Hepatocyte (in vitro differentiated cells): ENCODE measurements at regions not wholly inside any gene's neighbourhood (a gene's known extent, or its start where the extent isn't known, plus 50 kb on each side); places are given as distances from the start of the nearest gene placed in this dataset.

Experiments
- DNase-seq: peaks from one replicate; pipeline ENCODE4 v3.0.0-alpha.2; 2016; ENCODE audit warnings: low spot score
- H2AFZ ChIP-seq: fragments of 200-600 bp; sonication (generic); 2 replicates; pipeline ENCODE4 v1.6.0; 2016; ENCODE audit warnings: antibody characterized with exemption, mild to moderate bottlenecking
- H3K27ac ChIP-seq: fragments of 200-600 bp; sonication (generic); 2 replicates; pipeline ENCODE4 v1.5.1; 2016; ENCODE audit warnings: mild to moderate bottlenecking
- H3K27me3 ChIP-seq: fragments of 200-600 bp; sonication (generic); 2 replicates; pipeline ENCODE4 v1.6.1; 2016
- H3K36me3 ChIP-seq: fragments of 200-600 bp; sonication (generic); replicated peaks from 2 replicates; pipeline ENCODE4 v1.5.1; 2016; ENCODE audit warnings: low read depth; ENCODE audit not compliant: insufficient read depth
- H3K4me1 ChIP-seq: fragments of 200-600 bp; sonication (generic); 2 replicates; pipeline ENCODE4 v1.5.1; 2016; ENCODE audit warnings: mild to moderate bottlenecking, moderate library complexity; ENCODE audit not compliant: insufficient read depth
- H3K4me2 ChIP-seq: fragments of 200-600 bp; sonication (generic); 2 replicates; pipeline ENCODE4 v1.6.0; 2016
- H3K4me3 ChIP-seq: fragments of 200-600 bp; sonication (generic); 2 replicates; pipeline ENCODE4 v1.5.1; 2016; ENCODE audit warnings: mild to moderate bottlenecking
- H3K79me2 ChIP-seq: fragments of 200-600 bp; sonication (generic); 2 replicates; pipeline ENCODE4 v1.6.0; 2017; ENCODE audit warnings: mild to moderate bottlenecking
- H3K9me2 ChIP-seq: fragments of 200-600 bp; sonication (generic); replicated peaks from 2 replicates; pipeline ENCODE4 v1.6.0; 2017; ENCODE audit warnings: mild to moderate bottlenecking; ENCODE audit not compliant: insufficient read depth
- H3K9me3 ChIP-seq: fragments of 200-600 bp; sonication (generic); 2 replicates; pipeline ENCODE4 v1.5.1; 2016; ENCODE audit warnings: low read depth, mild to moderate bottlenecking
- H4K20me1 ChIP-seq: fragments of 200-600 bp; sonication (generic); 2 replicates; pipeline ENCODE4 v1.6.0; 2016; ENCODE audit warnings: mild to moderate bottlenecking; ENCODE audit not compliant: insufficient read depth, poor library complexity, severe bottlenecking
- EZH2 ChIP-seq: fragments of 200-600 bp; sonication (generic); IDR thresholded peaks from 2 replicates; pipeline ENCODE4 v1.6.1; 2016; ENCODE audit warnings: antibody characterized with exemption, mild to moderate bottlenecking, borderline replicate concordance
- EZH2phosphoT487 ChIP-seq: fragments of 200-600 bp; sonication (generic); IDR thresholded peaks from one replicate; pipeline ENCODE4 v1.6.1; 2018; ENCODE audit warnings: antibody characterized with exemption, mild to moderate bottlenecking, low read depth, moderate library complexity; ENCODE audit not compliant: unreplicated experiment, severe bottlenecking
- WGBS: methylation state at CpG from one replicate; pipeline ENCODE4 v1.1.6; 2016; ENCODE audit warnings: low lambda C conversion rate; ENCODE audit errors: missing lambda C conversion rate; 5-methylcytosine and 5-hydroxymethylcytosine counted together
- TF ChIP-seq, protein P1 (sequence below): fragments of 200-600 bp; sonication (generic); IDR thresholded peaks from 2 replicates; pipeline ENCODE4 v1.5.1; 2016; ENCODE audit warnings: antibody characterized with exemption, mild to moderate bottlenecking; ENCODE audit not compliant: poor library complexity

DNA sequence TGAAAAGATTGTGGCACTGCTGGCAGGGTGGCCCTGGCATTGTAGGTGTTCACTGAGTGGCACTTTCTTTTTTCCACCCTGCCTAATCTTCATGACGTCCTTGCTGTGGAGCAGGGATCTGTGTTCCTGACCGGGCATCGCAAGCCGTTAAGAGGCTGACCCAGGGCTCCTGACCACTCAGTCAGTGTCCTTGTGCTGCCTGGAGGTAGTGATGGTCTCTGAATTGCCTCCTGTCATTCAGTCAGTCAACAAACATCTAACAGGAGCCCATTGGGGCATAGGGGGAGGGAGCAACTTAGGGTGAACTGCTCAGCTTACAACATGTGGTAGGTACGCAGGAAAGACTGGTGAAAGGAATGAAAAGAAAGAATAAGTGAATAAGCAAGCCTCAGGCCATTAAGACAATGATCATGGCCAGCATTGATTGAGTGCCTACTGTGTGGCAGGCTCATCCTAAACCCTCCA, 152.0 kb downstream of the CEBPB start:
- Histone ChIP-seq H3K36me3 (no peaks in the 10 kb centered on the region), H3K4me1 (peaks cover 15% of the 10 kb centered on the region), H3K9me3 (no peaks in the 10 kb centered on the region), H2AFZ (no peak overlapping the region), H3K9me2 (no peaks in the 10 kb centered on the region), H4K20me1 (no peaks in the 10 kb centered on the region), H3K79me2 (no peaks in the 10 kb centered on the region), H3K4me3 (no peak overlapping the region), H3K27ac (no peak overlapping the region), H3K27me3 (no peaks in the 10 kb centered on the region), H3K4me2 (no peak overlapping the region)
- DNase-seq, result no peak
- 84% methylated on average over 5 of the region's 5 CpGs for WGBS
- TF ChIP-seq EZH2phosphoT487, result no peak
- TF ChIP-seq EZH2, result no peak
- TF ChIP-seq, protein P1, sequence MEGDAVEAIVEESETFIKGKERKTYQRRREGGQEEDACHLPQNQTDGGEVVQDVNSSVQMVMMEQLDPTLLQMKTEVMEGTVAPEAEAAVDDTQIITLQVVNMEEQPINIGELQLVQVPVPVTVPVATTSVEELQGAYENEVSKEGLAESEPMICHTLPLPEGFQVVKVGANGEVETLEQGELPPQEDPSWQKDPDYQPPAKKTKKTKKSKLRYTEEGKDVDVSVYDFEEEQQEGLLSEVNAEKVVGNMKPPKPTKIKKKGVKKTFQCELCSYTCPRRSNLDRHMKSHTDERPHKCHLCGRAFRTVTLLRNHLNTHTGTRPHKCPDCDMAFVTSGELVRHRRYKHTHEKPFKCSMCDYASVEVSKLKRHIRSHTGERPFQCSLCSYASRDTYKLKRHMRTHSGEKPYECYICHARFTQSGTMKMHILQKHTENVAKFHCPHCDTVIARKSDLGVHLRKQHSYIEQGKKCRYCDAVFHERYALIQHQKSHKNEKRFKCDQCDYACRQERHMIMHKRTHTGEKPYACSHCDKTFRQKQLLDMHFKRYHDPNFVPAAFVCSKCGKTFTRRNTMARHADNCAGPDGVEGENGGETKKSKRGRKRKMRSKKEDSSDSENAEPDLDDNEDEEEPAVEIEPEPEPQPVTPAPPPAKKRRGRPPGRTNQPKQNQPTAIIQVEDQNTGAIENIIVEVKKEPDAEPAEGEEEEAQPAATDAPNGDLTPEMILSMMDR, result no peak

DNA sequence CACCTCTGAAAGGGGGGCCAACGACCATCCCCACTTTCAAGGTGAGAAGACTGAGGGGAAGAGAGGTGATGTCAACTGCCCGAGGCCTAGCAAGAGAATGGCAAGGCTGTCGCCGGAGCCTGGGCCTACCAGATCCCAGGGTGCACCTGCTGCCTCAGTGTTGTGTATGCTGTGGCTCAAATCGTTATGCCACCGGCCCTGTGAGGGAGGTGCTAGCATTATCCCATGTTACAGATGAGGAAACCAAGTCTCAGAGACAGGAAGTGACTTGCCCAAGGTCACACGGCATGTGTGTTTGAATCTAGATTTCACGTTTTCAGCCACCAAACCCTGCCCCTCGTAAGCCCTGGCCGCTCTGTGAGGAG, 152.5 kb downstream of the CEBPB start:
- DNase-seq, result no peak
- Histone ChIP-seq H3K4me2 (no peak overlapping the region), H3K9me2 (no peaks in the 10 kb centered on the region), H3K27ac (no peak overlapping the region), H3K79me2 (no peaks in the 10 kb centered on the region), H3K9me3 (no peaks in the 10 kb centered on the region), H3K4me1 (peaks cover 15% of the 10 kb centered on the region), H3K27me3 (no peaks in the 10 kb centered on the region), H3K36me3 (no peaks in the 10 kb centered on the region), H2AFZ (no peak overlapping the region), H3K4me3 (no peak overlapping the region), H4K20me1 (no peaks in the 10 kb centered on the region)
- 93% methylated on average over 10 of the region's 10 CpGs for WGBS
- TF ChIP-seq EZH2phosphoT487 (no peak), EZH2 (no peak)
- TF ChIP-seq, protein P1, result no peak

- no peaks in the 10 kb centered on the region for H3K27me3 ChIP-seq
- no peak overlapping the region for H3K4me2 ChIP-seq
- no peaks in the 10 kb centered on the region for H3K9me2 ChIP-seq
- H3K27ac ChIP-seq, result no peak overlapping the region
- no peaks in the 10 kb centered on the region for H4K20me1 ChIP-seq
- 92% methylated on average over 20 of the region's 25 CpGs for WGBS
- H3K9me3 ChIP-seq, result no peaks in the 10 kb centered on the region
- H2AFZ ChIP-seq, result no peak overlapping the region
- DNase-seq, result no peak
- no peaks in the 10 kb centered on the region for H3K79me2 ChIP-seq
- no peak overlapping the region for H3K4me3 ChIP-seq
- TF ChIP-seq EZH2phosphoT487 (no peak), EZH2 (no peak)
- TF ChIP-seq, protein P1, result no peak
- peaks cover 10% of the 10 kb centered on the region for H3K4me1 ChIP-seq
- no peaks in the 10 kb centered on the region for H3K36me3 ChIP-seq
Measured at GRCh38 chr20:50343490-50344179, 153.0 kb downstream of the CEBPB start.
